GM12892 (cell line): ENCODE measurements at regions not wholly inside any gene's neighbourhood (a gene's known extent, or its start where the extent isn't known, plus 50 kb on each side); places are given as distances from the start of the nearest gene placed in this dataset.

Source experiments
- POLR2A ChIP-seq: IDR thresholded peaks from 2 replicates; pipeline ENCODE4 v1.6.1; 2011; ENCODE audit warnings: low read depth, low read length, control low read depth
- POLR2AphosphoS5 ChIP-seq: IDR thresholded peaks from 2 replicates; pipeline ENCODE4 v1.6.1; 2011; ENCODE audit warnings: low read depth, low read length, control low read depth

GRCh38 chr1:229029879-229030235 lies 241.1 kb upstream of the RAB4A start:
- TF ChIP-seq POLR2A (no peak), POLR2AphosphoS5 (no peak)
